Muscle layer of duodenum (tissue), 2 donors: ENCODE measurements at regions not wholly inside any gene's neighbourhood (a gene's known extent, or its start where the extent isn't known, plus 50 kb on each side); places are given as distances from the start of the nearest gene placed in this dataset.

Source experiments
- H3K27ac ChIP-seq: one replicate; pipeline ENCODE4 v1.7.0; 2013; ENCODE audit warnings: mild to moderate bottlenecking, low read length
- H3K27me3 ChIP-seq: one replicate; pipeline ENCODE4 v1.7.0; 2013; ENCODE audit warnings: low read depth, mild to moderate bottlenecking, control low read depth, low read length
- H3K36me3 ChIP-seq, 2 donors: one replicate each; pipeline ENCODE4 v1.7.0; 2013; ENCODE audit warnings: low read length in 2 of 2, control low read depth in 1 of 2, mild to moderate bottlenecking in 1 of 2; ENCODE audit not compliant: insufficient read depth in 2 of 2, control insufficient read depth in 1 of 2
- H3K4me1 ChIP-seq, 2 donors: one replicate each; pipeline ENCODE4 v1.7.0; 2013; ENCODE audit warnings: low read length in 2 of 2, mild to moderate bottlenecking in 2 of 2, control low read depth in 1 of 2, moderate library complexity in 1 of 2; ENCODE audit not compliant: insufficient read depth in 2 of 2, control insufficient read depth in 1 of 2
- H3K4me3 ChIP-seq, 2 donors: one replicate each; pipeline ENCODE4 v1.7.0; 2013; ENCODE audit warnings: low read length in 2 of 2, low read depth in 1 of 2, mild to moderate bottlenecking in 1 of 2
- H3K9me3 ChIP-seq, 2 donors: one replicate each; pipeline ENCODE4 v1.7.0; 2013; ENCODE audit warnings: low read length in 2 of 2, control low read depth in 1 of 2, mild to moderate bottlenecking in 1 of 2; ENCODE audit not compliant: control insufficient read depth in 1 of 2
- donor health status: healthy.

DNA sequence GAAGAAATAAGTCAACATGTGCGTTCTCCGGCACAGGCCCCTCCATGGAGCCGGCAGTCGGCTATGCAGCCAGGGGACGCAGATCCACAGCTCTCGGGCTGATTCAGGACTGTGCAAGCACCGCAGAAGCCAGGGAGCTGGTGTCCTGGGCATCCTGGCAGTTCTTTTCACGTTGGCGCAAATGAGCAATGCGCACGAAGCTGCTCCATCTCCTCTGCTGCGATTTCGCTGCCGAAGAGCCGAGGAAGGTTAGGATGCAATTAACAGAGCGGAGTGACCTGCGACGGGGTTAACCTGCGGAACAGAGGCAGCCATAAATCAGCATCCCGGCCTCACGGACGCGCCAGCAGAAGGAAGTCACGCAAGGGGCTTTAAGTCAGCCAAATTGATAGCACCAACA lies 107.1 kb upstream of the POU3F3 start:
- Histone ChIP-seq H3K9me3 (no peaks in the 10 kb centered on the region), H3K4me1 (no peaks in the 10 kb centered on the region), H3K36me3 (no peaks in the 10 kb centered on the region), H3K27me3 (no peaks in the 10 kb centered on the region), H3K4me3 (no peak overlapping the region), H3K27ac (no peak overlapping the region)

GRCh38 chr2:104749856-104750460 lies 104.0 kb upstream of the POU3F3 start:
- Histone ChIP-seq H3K27me3 (no peaks in the 10 kb centered on the region), H3K4me3 (no peak overlapping the region), H3K9me3 (no peaks in the 10 kb centered on the region), H3K27ac (no peak overlapping the region), H3K36me3 (no peaks in the 10 kb centered on the region), H3K4me1 (no peaks in the 10 kb centered on the region)

GRCh38 chr2:104752504-104752903 lies 101.4 kb upstream of the POU3F3 start:
- no peak overlapping the region for H3K4me3 ChIP-seq
- peaks cover 3% of the 10 kb centered on the region for H3K27me3 ChIP-seq
- no peaks in the 10 kb centered on the region for H3K9me3 ChIP-seq
- H3K36me3 ChIP-seq = no peaks in the 10 kb centered on the region
- H3K4me1 ChIP-seq = no peaks in the 10 kb centered on the region
- H3K27ac ChIP-seq = no peak overlapping the region

DNA sequence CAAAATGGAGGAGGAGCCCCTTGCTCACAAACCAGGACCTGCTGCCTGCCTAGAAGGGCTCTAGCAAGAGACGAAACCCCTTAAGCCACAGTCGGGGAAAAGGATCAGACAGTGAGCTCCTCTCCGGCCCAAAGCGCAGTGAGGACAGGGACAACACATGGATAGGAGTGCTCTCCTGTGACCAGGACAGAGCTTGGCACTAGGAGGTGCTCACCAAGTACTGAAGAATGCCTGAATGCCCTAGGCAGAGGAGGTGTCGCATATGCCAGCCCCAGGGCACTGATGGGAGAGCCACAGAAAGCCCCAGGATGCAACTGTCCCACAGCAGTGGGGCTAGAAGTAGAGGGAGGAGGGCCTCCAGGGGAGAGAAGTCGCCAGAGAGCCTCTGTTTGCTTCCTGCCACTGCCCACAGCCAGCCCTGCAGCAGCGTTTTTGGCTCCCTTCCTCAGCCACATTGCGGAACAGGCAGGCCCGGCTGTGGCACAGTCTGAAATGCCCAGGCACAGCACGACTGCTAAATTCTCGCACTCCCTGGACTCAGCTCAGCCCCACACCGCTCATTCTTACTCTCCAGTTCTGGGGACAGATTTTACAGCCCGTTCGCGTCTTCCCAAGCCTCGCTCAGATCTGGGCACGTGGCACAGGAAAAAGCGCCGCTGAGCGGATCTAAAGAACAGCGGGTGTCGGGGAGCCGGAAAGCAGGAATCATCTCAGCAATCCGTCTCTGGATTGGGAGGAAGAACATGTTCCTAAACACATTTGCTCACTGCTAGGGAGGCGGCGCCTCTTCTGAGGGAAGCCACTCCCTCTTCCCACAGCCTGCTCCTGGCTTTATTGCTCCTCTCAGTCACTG lies 98.7 kb upstream of the POU3F3 start:
- Histone ChIP-seq H3K27ac (no peak overlapping the region), H3K36me3 (no peaks in the 10 kb centered on the region), H3K4me3 (no peak overlapping the region)

GRCh38 chr2:104756118-104756517 lies 97.8 kb upstream of the POU3F3 start:
- H3K4me3 ChIP-seq = no peak overlapping the region
- no peak overlapping the region for H3K27ac ChIP-seq
- no peaks in the 10 kb centered on the region for H3K9me3 ChIP-seq
- H3K27me3 ChIP-seq = peaks cover 3% of the 10 kb centered on the region
- H3K36me3 ChIP-seq = no peaks in the 10 kb centered on the region
- H3K4me1 ChIP-seq = no peaks in the 10 kb centered on the region

More for the DNA sequence above, 98.7 kb upstream of the POU3F3 start:
- Histone ChIP-seq H3K4me1 (no peaks in the 10 kb centered on the region), H3K9me3 (no peaks in the 10 kb centered on the region), H3K27me3 (peaks cover 3% of the 10 kb centered on the region)

GRCh38 chr2:104757056-104757455 lies 96.9 kb upstream of the POU3F3 start:
- no peak overlapping the region for H3K27ac ChIP-seq
- H3K4me1 ChIP-seq = no peaks in the 10 kb centered on the region
- no peak overlapping the region for H3K4me3 ChIP-seq

GRCh38 chr2:104758199-104758620 lies 95.7 kb upstream of the POU3F3 start:
- Histone ChIP-seq H3K27me3 (peaks cover 3% of the 10 kb centered on the region), H3K36me3 (no peaks in the 10 kb centered on the region), H3K4me1 (no peaks in the 10 kb centered on the region), H3K9me3 (no peaks in the 10 kb centered on the region), H3K27ac (no peak overlapping the region), H3K4me3 (no peak overlapping the region)

More at GRCh38 chr2:104757056-104757455, 96.9 kb upstream of the POU3F3 start:
- Histone ChIP-seq H3K9me3 (no peaks in the 10 kb centered on the region), H3K27me3 (peaks cover 3% of the 10 kb centered on the region), H3K36me3 (no peaks in the 10 kb centered on the region)

DNA sequence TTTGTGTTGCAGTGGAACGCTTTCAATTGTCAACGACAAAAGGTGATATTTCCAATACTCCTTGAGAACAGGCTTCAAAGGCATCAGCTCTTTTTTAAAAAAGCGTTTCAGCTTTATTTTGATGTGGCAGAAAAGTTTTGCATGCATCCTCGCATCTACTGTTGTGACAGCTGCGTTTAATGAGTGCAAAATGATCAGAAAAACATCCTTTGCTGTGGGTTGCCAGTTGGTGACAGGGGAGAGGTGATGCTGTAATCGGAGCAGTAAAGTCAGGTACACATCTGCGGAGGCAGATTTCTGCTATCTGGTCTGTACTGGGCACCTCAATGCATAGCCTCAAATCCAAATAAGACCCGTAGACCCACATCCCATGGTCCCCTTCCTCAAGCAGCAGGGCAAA lies 91.9 kb upstream of the POU3F3 start:
- Histone ChIP-seq H3K27me3 (peaks cover 2% of the 10 kb centered on the region), H3K9me3 (no peaks in the 10 kb centered on the region), H3K4me1 (no peaks in the 10 kb centered on the region), H3K36me3 (no peaks in the 10 kb centered on the region), H3K4me3 (no peak overlapping the region), H3K27ac (no peak overlapping the region)

DNA sequence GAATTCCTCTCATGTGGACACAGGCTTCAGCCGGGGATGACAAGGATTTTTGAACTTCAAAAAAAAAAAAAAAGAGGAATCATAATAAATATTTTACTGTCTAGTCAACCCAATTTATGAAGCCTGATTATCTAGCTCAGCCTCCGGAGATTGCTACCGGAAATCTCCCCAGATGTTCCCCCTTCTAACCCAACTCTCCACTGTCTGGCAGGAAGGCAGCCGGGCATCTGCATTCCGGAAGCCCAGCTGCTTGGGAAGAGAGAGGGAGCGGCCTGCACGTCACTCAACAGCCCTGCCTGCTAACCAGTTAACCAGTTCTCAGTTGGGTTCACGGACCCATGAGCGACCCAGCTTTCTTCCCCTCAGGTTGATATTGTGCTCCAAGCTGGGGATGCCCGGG lies 87.2 kb upstream of the POU3F3 start:
- Histone ChIP-seq H3K27me3 (no peaks in the 10 kb centered on the region), H3K4me1 (no peaks in the 10 kb centered on the region), H3K4me3 (no peak overlapping the region), H3K9me3 (peaks cover 0 to 6% of the 10 kb centered on the region in 2 donors), H3K36me3 (no peaks in the 10 kb centered on the region), H3K27ac (no peak overlapping the region)

DNA sequence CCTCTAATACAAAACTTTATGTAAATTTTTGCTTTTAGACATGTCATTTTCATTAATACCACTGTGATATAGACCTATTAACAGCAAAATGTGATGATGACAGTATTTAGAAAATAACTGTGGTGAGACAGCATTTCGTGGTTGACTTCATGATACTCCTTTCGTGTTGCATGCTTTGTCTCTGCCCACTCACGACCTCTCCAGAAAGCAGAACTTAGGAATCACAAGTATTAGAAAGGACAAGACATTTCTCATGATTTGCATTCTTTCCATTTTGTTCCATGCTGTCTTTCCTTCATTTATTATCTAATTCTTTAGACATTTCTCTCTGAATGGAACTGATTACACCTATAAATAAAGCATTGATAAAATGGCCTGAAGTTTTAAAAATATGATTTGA lies 85.2 kb upstream of the POU3F3 start:
- Histone ChIP-seq H3K27ac (no peak overlapping the region), H3K9me3 (peaks cover 0 to 6% of the 10 kb centered on the region in 2 donors), H3K4me3 (no peak overlapping the region), H3K36me3 (no peaks in the 10 kb centered on the region), H3K27me3 (no peaks in the 10 kb centered on the region), H3K4me1 (no peaks in the 10 kb centered on the region)

GRCh38 chr2:104769096-104769495 lies 84.8 kb upstream of the POU3F3 start:
- Histone ChIP-seq H3K4me3 (no peak overlapping the region), H3K27me3 (no peaks in the 10 kb centered on the region), H3K9me3 (peaks cover 0 to 6% of the 10 kb centered on the region in 2 donors), H3K4me1 (no peaks in the 10 kb centered on the region), H3K27ac (no peak overlapping the region), H3K36me3 (no peaks in the 10 kb centered on the region)
